ENCODE measurements at regions not wholly inside any gene's neighbourhood (a gene's known extent, or its start where the extent isn't known, plus 50 kb on each side); places are given as distances from the start of the nearest gene placed in this dataset.

DNA sequence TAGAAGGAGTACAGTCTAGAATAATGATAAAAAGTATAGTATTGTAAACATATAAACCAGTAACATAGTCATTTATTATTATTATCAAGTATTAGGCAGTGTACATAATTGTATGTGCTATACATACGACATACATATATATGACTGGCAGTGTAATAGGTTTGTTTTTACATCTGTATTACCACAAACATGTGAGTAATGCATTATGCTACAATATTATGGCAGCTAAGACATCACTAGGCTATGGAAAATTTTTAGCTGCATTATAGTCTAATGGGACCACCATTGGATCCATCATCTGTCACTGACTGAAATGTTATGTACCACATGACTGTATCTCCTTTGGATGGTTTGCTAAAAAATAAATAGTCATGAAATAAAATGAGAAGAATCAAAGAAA, 530.0 kb downstream of the PRR16 start:
- Histone ChIP-seq H3K9me3 (replicated peaks; ENCODE audit: control insufficient read depth, insufficient read depth, low read depth, low read length) (no peaks in the 10 kb centered on the region), H3K9me1 (ENCODE audit: control insufficient read depth, insufficient read depth, low read length) (no peaks in the 10 kb centered on the region), H4K20me1 (replicated peaks; ENCODE audit: control insufficient read depth, insufficient read depth, low read length) (no peaks in the 10 kb centered on the region), H3K36me3 (ENCODE audit: control insufficient read depth, insufficient read depth, low read length) (no peaks in the 10 kb centered on the region), H3K79me2 (ENCODE audit: control insufficient read depth, insufficient read depth, low read length) (no peaks in the 10 kb centered on the region), H3K4me1 (replicated peaks in 1 of 2; ENCODE audit: control insufficient read depth in 2 of 2, insufficient read depth in 2 of 2, low read length in 2 of 2) (no peaks in the 10 kb centered on the region), H3K4me3 (no peak overlapping the region), H2AFZ (ENCODE audit: low read depth, low read length) (no peak overlapping the region), H3K27me3 (ENCODE audit: control insufficient read depth in 2 of 2, insufficient read depth in 2 of 2, low read length in 2 of 2) (no peaks in the 10 kb centered on the region), H3K4me2 (ENCODE audit: insufficient read depth, low read length) (no peak overlapping the region), H3K9ac (ENCODE audit: insufficient read depth in 1 of 2, low read depth in 2 of 2, low read length in 2 of 2) (no peak overlapping the region), H3K27ac (ENCODE audit: extremely low read depth, low read depth, low read length) (no peak overlapping the region)
- WGBS (ENCODE audit: insufficient coverage, low coverage, missing lambda C conversion rate): 6% methylated on average over 1 of the region's 1 CpG
- DNase-seq (ENCODE audit: extremely low read depth in 1 of 4, low spot score in 3 of 4): no peak
- in situ Hi-C loops (cut with MboI) (no loop called here), intact Hi-C loops (cut with micrococcal nuclease) (no loop called here)
- no peak for FAIRE-seq
- BruUV-seq (replicated peaks): no TSS peak
- TF ChIP-seq SRSF3 (IDR thresholded peaks at IDR 0.05; ENCODE audit: insufficient read depth, low read length) (no peak), TARDBP (IDR thresholded peaks at IDR 0.05) (no peak), TAF1 (IDR thresholded peaks at IDR 0.05; ENCODE audit: control insufficient read depth, extremely low read depth, insufficient read depth, low read length, severe bottlenecking) (no peak), GABPB1 (CRISPR knock-in tag; IDR thresholded peaks at IDR 0.05) (no peak)
- TF ChIP-seq, protein P1, sequence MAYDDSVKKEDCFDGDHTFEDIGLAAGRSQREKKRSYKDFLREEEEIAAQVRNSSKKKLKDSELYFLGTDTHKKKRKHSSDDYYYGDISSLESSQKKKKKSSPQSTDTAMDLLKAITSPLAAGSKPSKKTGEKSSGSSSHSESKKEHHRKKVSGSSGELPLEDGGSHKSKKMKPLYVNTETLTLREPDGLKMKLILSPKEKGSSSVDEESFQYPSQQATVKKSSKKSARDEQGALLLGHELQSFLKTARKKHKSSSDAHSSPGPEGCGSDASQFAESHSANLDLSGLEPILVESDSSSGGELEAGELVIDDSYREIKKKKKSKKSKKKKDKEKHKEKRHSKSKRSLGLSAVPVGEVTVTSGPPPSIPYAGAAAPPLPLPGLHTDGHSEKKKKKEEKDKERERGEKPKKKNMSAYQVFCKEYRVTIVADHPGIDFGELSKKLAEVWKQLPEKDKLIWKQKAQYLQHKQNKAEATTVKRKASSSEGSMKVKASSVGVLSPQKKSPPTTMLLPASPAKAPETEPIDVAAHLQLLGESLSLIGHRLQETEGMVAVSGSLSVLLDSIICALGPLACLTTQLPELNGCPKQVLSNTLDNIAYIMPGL (CRISPR knock-in tag; IDR thresholded peaks at IDR 0.05): no peak
- TF ChIP-seq, protein P2, sequence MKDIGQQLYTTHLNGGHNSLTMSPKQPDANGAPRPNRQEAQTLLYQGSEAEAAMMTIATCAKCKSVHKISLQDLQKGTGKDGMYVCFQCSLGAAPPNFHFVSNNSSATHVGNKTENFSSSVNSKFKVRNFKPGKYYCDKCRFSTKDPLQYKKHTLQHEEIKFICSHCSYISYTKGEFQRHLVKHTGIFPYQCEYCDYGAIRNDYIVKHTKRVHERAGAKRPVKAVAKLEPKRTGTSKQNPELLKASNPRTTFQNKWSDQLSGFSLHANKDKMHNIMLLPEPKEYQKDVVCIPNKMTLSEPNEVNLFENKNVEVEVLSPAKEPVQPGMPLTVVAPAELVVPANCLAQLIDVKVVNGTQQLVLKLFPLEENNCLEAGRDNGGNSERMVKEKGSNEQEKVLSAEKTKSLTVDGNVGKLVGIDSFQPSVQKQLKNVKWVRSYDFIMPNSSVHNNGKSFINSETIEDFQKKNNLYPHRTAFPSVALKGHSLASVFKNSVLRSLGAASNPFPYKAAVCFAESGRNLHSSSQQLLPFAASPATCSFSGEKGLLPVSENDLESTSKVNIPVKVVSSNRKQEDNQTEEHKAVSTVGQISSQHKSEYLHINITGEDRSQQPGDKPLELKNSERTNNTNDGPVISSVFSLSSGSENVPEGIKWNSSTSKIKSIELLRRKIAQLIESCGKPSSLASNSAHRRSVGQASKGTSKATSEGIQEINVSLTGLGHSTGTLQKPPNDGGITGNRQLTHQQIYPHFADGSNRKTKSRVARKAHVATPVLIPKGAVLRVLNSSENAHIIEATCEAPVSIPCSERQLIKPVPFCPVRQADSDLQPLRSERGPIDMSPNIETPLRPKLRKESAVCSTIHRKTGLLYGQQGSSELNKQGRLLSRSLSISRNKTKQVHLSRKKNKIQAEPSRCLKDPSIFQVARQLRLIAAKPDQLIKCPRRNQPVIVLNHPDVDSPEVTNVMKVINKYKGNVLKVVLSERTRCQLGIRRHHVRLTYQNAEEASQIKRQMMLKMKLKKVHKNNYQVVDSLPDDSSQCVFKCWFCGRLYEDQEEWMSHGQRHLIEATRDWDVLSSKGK (CRISPR knock-in tag; IDR thresholded peaks at IDR 0.05): no peak
- CTCF ChIA-PET (ENCODE audit: low intra/inter-chr PET ratio): no interaction called here
- ATAC-seq: no peak
- POLR2A ChIA-PET: no interaction called here

All from K562 (cell line).